ENCODE measurements at regions not wholly inside any gene's neighbourhood (a gene's known extent, or its start where the extent isn't known, plus 50 kb on each side); places are given as distances from the start of the nearest gene placed in this dataset.

DNA sequence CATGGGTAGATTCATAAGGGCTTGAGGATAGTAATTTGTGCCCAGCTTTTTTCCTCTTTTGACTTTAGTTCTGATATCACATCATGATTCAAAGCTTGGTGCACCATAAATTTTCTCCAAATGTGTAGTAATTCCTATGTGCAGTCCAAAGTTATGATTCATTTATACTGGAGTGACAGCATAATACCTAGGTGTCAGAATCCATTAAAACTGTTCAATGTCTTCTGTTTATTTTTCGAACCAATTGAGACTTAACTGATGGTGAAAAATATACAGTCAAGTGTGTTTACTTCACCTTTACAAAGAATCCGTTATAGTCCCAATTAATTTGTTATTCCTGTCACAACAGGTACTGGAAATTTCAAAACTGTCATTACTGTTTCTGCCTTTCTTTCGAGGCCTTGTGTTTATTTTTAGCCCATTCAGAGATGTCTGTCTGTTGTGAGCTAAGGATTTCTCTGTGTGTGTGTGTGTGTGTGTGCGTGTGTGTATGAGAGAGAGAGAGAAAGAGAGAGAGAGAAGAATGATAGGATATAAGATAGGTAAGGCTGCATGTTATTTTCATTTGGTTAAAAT is 389.7 kb upstream of the ATP5MC3 start:
- Histone ChIP-seq H3K27me3 (no peaks in the 10 kb centered on the region), H3K27ac (no peak overlapping the region), H3K4me3 (no peak overlapping the region), H3K4me1 (no peaks in the 10 kb centered on the region), H3K9me3 (no peaks in the 10 kb centered on the region), H3K36me3 (no peaks in the 10 kb centered on the region)
- intact Hi-C loops (cut with DNase I; ENCODE audit: low total_unique reads): no loop called here
- no peak for DNase-seq
- WGBS, 5 donors: 42 to 54% (median 50%) methylated on average over 4 of the region's 4 CpGs
- no peak for TF ChIP-seq POLR2A (IDR thresholded peaks at IDR 0.05)
- TF ChIP-seq EP300 (IDR thresholded peaks at IDR 0.05): no peak
- TF ChIP-seq CTCF (IDR thresholded peaks at IDR 0.05): no peak
- TF ChIP-seq POLR2AphosphoS5 (IDR thresholded peaks at IDR 0.05): no peak

GRCh38 chr2:175568109-175568730 is 386.7 kb upstream of the ATP5MC3 start:
- no peak for TF ChIP-seq POLR2AphosphoS5 (IDR thresholded peaks at IDR 0.05)
- TF ChIP-seq POLR2A (IDR thresholded peaks at IDR 0.05): no peak
- no peak for TF ChIP-seq CTCF (IDR thresholded peaks at IDR 0.05)
- Histone ChIP-seq H3K27ac (no peak overlapping the region), H3K36me3 (no peaks in the 10 kb centered on the region), H3K4me1 (no peaks in the 10 kb centered on the region), H3K9me3 (no peaks in the 10 kb centered on the region), H3K4me3 (no peak overlapping the region), H3K27me3 (no peaks in the 10 kb centered on the region)
- no peak for DNase-seq
- intact Hi-C loops (cut with DNase I; ENCODE audit: low total_unique reads): no loop called here
- WGBS, 5 donors: 66 to 81% (median 73%) methylated on average over 9 of the region's 9 CpGs

DNA sequence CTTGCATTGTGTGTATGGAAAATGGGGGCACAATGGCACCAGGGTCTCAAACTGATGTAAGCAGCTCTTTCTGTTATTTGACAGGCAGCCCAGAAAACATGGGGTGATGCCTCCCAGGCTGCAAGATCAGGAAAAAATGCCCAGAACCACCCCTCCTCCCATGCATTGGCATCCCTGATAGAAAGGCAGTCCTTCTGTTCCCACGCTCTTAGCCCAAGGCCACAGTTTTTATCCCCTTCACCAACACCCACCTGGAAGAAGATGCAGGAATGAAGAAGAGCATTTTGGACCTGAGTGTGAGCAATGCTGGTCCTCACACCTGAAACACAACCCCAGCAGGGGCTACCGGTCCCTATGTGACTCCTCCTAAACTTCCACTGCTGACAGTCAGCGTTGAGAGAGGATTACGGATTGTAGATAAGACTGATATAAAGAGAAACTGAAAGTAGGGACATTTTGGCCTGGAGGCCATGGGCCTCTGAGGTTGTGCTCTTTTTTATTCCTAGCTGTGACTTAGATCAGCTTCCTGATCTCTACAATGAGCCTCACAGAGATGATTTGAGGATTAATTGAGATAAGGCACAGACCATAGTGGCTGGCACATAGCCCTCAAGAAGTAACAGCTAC is 386.0 kb upstream of the ATP5MC3 start:
- no peak overlapping the region for H3K27ac ChIP-seq
- TF ChIP-seq EP300 (IDR thresholded peaks at IDR 0.05): no peak
- TF ChIP-seq CTCF (IDR thresholded peaks at IDR 0.05): no peak
- no peak for TF ChIP-seq POLR2AphosphoS5 (IDR thresholded peaks at IDR 0.05)
- TF ChIP-seq POLR2A (IDR thresholded peaks at IDR 0.05): no peak
- no peaks in the 10 kb centered on the region for H3K36me3 ChIP-seq
- DNase-seq: no peak
- no peaks in the 10 kb centered on the region for H3K27me3 ChIP-seq
- no peak overlapping the region for H3K4me3 ChIP-seq
- WGBS, 5 donors: 55 to 61% (median 58%) methylated on average over 4 of the region's 4 CpGs
- no peaks in the 10 kb centered on the region for H3K9me3 ChIP-seq
- intact Hi-C loops (cut with DNase I; ENCODE audit: low total_unique reads): no loop called here
- H3K4me1 ChIP-seq: no peaks in the 10 kb centered on the region

DNA sequence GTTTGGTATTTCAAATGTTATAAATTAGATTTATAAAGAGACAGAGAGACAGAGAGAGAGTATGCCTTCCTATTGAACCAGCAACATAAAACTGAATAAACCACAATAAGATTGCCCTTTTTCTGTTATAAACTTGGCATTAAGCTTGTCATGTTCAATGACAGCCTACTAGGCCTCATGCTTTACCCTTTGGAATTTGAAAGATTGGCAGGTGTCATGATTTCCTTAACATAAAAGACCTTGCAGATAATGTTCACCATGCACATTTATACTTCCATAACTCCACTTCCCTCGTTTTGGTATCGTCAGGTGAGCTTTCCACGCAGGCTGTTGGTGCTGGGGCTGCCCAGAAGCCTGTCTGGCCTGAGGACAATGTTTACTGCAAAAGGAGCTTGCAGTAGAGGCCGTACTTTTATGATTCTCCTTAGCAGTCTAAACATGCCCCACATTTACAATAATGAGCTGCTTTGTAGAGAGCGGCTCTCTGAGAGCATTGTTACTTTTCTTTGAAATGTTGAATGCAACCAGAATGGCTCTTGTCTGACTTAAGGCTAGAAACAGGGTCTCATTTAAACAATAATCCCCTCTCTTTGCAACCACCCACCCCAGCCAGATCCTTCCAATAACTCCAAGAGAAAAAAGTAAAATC is 379.1 kb upstream of the ATP5MC3 start:
- Histone ChIP-seq H3K36me3 (no peaks in the 10 kb centered on the region), H3K27me3 (no peaks in the 10 kb centered on the region), H3K9me3 (no peaks in the 10 kb centered on the region), H3K27ac (no peak overlapping the region), H3K4me1 (no peaks in the 10 kb centered on the region), H3K4me3 (no peak overlapping the region)
- 76 to 85% (median 77%) methylated on average over 5 of the region's 5 CpGs for WGBS, 5 donors
- no peak for TF ChIP-seq POLR2A (IDR thresholded peaks at IDR 0.05)
- TF ChIP-seq POLR2AphosphoS5 (IDR thresholded peaks at IDR 0.05): no peak
- TF ChIP-seq EP300 (IDR thresholded peaks at IDR 0.05): no peak
- TF ChIP-seq CTCF (IDR thresholded peaks at IDR 0.05): no peak
- intact Hi-C loops (cut with DNase I; ENCODE audit: low total_unique reads): no loop called here
- no peak for DNase-seq
